BJ (cell line): ENCODE measurements at regions not wholly inside any gene's neighbourhood (a gene's known extent, or its start where the extent isn't known, plus 50 kb on each side); places are given as distances from the start of the nearest gene placed in this dataset.
A peak's percentile ranks its signal among the peaks of the same experiment; 100 is the strongest.

ENCODE experiments used
- CTCF ChIA-PET: fragments of 350-600 bp; formaldehyde crosslinking; extraction: SDS; loops from one replicate; lab custom pipeline; 2021; ENCODE audit warnings: antibody characterized with exemption, inconsistent platforms; lab: Yijun Ruan, JAX
- POLR2A ChIA-PET: fragments of 300-600 bp; sonication (Branson Sonifier 250); formaldehyde crosslinking; extraction: SDS; loops from one replicate; lab custom pipeline; 2021; ENCODE audit warnings: antibody characterized with exemption; lab: Charles Lee
- DNase-seq: peaks from one replicate; pipeline ENCODE4 v3.0.0-alpha.2; 2011; ENCODE audit warnings: low read depth
- H3K27me3 ChIP-seq: 2 replicates; pipeline ENCODE4 v1.6.0; 2011; ENCODE audit warnings: low read length; ENCODE audit not compliant: control insufficient read depth, insufficient read depth
- H3K36me3 ChIP-seq: 2 replicates; pipeline ENCODE4 v1.5.1; 2011; ENCODE audit warnings: low read length; ENCODE audit not compliant: control insufficient read depth, insufficient read depth
- H3K4me3 ChIP-seq: 2 replicates; pipeline ENCODE4 v1.5.1; 2011; ENCODE audit warnings: low read depth, mild to moderate bottlenecking, control low read depth, low read length
- TF ChIP-seq, protein P1 (sequence below): IDR thresholded peaks from 2 replicates; pipeline ENCODE4 v1.5.1; 2011; ENCODE audit warnings: low read depth, mild to moderate bottlenecking, control low read depth, inconsistent platforms, low read length, moderate library complexity; ENCODE audit not compliant: insufficient read depth

DNA sequence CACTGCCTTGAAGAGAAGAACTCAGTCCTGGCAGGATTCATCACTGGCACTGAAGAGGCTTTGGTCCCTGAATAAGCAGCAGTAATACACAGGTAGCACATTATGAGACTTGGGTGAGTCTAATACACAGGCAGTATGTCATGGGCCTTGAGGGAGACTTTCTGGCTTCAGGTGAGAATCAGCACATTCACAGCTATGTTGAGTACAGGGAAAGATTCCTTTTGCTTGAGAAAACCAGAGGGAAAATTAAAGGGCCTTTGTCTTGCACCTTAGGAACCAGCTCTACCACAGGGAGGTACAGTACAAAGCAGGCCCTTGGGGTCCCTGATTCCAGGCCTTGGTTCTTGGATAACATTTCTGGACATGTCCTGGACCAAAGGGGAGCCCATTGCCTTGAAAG, 484.6 kb downstream of the RFC3 start:
- ChIA-PET CTCF (no interaction called here), POLR2A (no interaction called here)
- H3K27me3 ChIP-seq: no peaks in the 10 kb centered on the region
- no peaks in the 10 kb centered on the region for H3K36me3 ChIP-seq
- no peak overlapping the region for H3K4me3 ChIP-seq
- TF ChIP-seq, protein P1, sequence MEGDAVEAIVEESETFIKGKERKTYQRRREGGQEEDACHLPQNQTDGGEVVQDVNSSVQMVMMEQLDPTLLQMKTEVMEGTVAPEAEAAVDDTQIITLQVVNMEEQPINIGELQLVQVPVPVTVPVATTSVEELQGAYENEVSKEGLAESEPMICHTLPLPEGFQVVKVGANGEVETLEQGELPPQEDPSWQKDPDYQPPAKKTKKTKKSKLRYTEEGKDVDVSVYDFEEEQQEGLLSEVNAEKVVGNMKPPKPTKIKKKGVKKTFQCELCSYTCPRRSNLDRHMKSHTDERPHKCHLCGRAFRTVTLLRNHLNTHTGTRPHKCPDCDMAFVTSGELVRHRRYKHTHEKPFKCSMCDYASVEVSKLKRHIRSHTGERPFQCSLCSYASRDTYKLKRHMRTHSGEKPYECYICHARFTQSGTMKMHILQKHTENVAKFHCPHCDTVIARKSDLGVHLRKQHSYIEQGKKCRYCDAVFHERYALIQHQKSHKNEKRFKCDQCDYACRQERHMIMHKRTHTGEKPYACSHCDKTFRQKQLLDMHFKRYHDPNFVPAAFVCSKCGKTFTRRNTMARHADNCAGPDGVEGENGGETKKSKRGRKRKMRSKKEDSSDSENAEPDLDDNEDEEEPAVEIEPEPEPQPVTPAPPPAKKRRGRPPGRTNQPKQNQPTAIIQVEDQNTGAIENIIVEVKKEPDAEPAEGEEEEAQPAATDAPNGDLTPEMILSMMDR: no peak
- no peak for DNase-seq

DNA sequence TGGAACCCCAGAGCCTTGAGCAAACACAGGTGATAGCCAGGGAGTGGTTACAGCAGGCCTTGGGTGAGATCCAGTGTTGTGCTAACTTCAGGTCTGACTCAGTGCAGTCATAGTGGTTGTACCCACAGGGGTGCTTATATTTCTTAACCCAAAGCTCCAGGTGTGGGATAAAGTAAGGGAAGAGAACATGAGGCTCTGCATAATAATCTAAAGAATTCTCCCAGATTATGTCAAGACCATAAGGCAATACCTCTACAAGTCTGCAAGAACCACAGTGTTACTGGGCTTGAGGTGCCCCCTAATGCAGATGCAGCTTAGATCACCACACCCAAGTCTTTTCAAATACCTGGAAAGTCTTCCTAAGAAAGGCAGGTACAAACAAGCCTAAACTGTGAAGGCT, 485.4 kb downstream of the RFC3 start:
- CTCF ChIA-PET: no interaction called here
- no peak overlapping the region for H3K4me3 ChIP-seq
- H3K27me3 ChIP-seq: no peaks in the 10 kb centered on the region
- TF ChIP-seq, protein P1: no peak
- no peak for DNase-seq
- no peaks in the 10 kb centered on the region for H3K36me3 ChIP-seq
- POLR2A ChIA-PET: no interaction called here

- H3K27me3 ChIP-seq: no peaks in the 10 kb centered on the region
- ChIA-PET POLR2A (no interaction called here), CTCF (no interaction called here)
- no peaks in the 10 kb centered on the region for H3K36me3 ChIP-seq
- TF ChIP-seq, protein P1: no peak
- H3K4me3 ChIP-seq: no peak overlapping the region
- no peak for DNase-seq
Observed at GRCh38 chr13:34307607-34308006, 489.7 kb downstream of the RFC3 start.

DNA sequence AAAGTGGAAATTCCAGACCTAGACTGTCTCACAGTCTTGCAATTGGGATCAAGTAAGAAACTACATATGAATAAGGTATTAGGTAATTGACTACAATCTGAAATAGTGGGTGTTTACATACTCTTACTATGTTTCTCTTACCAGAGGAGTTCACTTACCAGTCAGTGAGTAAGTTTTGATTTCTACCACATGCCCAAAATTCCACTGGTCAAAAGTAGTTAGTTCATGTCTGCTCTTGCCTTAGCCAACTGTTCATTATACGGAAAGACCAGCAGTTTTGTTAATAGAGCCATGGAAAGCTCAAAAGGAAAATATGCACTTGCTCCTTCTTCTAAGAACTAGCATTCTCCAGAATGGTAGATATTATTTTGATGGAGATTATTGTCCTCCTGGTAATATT, 490.8 kb downstream of the RFC3 start:
- H3K36me3 ChIP-seq: no peaks in the 10 kb centered on the region
- H3K4me3 ChIP-seq: no peak overlapping the region
- ChIA-PET CTCF (no interaction called here), POLR2A (no interaction called here)
- peak; percentile 80 for DNase-seq
- TF ChIP-seq, protein P1: no peak
- H3K27me3 ChIP-seq: no peaks in the 10 kb centered on the region

DNA sequence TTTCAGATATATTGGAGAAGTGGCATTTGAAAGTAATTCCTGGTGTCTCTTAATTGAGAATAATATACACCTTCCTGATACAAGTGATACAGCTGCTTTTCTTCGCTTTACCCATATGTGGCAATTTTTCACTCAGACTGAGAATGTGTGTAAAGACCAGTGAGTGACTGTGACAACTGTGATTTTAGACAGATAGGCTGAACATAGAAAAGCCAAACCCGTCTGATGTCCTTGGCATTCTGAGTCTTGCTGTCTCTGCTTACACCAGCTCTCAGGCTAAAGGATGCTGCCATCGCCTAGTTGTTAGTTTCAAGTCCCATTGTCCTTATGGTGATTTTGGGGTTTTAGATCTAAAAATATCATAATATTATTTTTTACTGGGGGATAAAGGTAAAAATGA, 492.6 kb downstream of the RFC3 start:
- Histone ChIP-seq H3K4me3 (no peak overlapping the region), H3K27me3 (no peaks in the 10 kb centered on the region), H3K36me3 (no peaks in the 10 kb centered on the region)
- ChIA-PET POLR2A (no interaction called here), CTCF (interaction anchor here (0.6 kb wide), 1 partner anchor 330 kb away, joined by 3 read pairs; no protein-coding TSS in a partner anchor)
- DNase-seq: no peak
- TF ChIP-seq, protein P1: no peak
